ENCODE measurements at regions not wholly inside any gene's neighbourhood (a gene's known extent, or its start where the extent isn't known, plus 50 kb on each side); places are given as distances from the start of the nearest gene placed in this dataset.
"Not testable (repeated sequence)": the region's sequence is repeated elsewhere in the genome, so short reads cannot be mapped to it uniquely, and the experiment has no call there.

GRCh38 chr9:102337471-102337870, 599.0 kb upstream of the GRIN3A start:
- not testable (repeated sequence) for TF ChIP-seq CTCF (conservative IDR thresholded peaks at IDR 0.05 in 1 of 2, IDR thresholded peaks at IDR 0.05 in 1 of 2; ENCODE audit: low read depth in 1 of 2, low read length in 2 of 2); EZH2 (IDR thresholded peaks at IDR 0.05; ENCODE audit: low read length, missing control alignments)

All from fibroblast of lung (primary cell).